ENCODE measurements at regions not wholly inside any gene's neighbourhood (a gene's known extent, or its start where the extent isn't known, plus 50 kb on each side); places are given as distances from the start of the nearest gene placed in this dataset.

DNA sequence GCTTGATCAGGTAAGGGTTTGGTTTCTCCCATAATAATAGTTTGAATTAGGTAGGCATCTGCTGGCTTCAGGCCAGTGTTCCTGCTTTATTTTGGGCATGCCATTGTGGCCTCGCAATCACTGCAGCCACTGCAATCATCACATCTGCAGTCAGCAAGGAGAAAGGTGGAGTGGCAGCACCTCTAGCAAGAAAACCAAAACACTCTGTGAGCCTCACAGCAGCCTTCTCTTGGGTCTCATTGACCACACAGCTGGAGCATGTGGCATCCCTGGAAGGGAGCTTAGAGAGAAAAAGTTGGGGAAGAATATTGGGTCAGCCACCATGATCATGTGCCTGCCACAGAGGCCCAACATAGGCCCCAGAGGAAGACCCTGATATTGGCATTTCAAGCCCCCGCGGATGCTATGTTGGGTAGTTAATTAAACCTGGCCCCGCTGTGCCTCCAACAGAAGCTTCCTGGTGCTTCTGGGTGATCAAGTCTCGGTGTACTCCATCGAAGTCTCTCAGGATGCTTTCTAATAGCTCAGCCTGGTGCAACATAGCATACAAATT, 158.0 kb upstream of the UBE2E1 start:
- TF ChIP-seq, protein P1, sequence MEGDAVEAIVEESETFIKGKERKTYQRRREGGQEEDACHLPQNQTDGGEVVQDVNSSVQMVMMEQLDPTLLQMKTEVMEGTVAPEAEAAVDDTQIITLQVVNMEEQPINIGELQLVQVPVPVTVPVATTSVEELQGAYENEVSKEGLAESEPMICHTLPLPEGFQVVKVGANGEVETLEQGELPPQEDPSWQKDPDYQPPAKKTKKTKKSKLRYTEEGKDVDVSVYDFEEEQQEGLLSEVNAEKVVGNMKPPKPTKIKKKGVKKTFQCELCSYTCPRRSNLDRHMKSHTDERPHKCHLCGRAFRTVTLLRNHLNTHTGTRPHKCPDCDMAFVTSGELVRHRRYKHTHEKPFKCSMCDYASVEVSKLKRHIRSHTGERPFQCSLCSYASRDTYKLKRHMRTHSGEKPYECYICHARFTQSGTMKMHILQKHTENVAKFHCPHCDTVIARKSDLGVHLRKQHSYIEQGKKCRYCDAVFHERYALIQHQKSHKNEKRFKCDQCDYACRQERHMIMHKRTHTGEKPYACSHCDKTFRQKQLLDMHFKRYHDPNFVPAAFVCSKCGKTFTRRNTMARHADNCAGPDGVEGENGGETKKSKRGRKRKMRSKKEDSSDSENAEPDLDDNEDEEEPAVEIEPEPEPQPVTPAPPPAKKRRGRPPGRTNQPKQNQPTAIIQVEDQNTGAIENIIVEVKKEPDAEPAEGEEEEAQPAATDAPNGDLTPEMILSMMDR (IDR thresholded peaks at IDR 0.05; ENCODE audit: borderline replicate concordance, extremely low read depth, low read length, poor library complexity, severe bottlenecking), result no peak
- TF ChIP-seq EZH2 (IDR thresholded peaks at IDR 0.05; ENCODE audit: borderline replicate concordance, low read depth, low read length, severe bottlenecking), result no peak
